ENCODE measurements at regions not wholly inside any gene's neighbourhood (a gene's known extent, or its start where the extent isn't known, plus 50 kb on each side); places are given as distances from the start of the nearest gene placed in this dataset.

- TF ChIP-seq, protein P1, sequence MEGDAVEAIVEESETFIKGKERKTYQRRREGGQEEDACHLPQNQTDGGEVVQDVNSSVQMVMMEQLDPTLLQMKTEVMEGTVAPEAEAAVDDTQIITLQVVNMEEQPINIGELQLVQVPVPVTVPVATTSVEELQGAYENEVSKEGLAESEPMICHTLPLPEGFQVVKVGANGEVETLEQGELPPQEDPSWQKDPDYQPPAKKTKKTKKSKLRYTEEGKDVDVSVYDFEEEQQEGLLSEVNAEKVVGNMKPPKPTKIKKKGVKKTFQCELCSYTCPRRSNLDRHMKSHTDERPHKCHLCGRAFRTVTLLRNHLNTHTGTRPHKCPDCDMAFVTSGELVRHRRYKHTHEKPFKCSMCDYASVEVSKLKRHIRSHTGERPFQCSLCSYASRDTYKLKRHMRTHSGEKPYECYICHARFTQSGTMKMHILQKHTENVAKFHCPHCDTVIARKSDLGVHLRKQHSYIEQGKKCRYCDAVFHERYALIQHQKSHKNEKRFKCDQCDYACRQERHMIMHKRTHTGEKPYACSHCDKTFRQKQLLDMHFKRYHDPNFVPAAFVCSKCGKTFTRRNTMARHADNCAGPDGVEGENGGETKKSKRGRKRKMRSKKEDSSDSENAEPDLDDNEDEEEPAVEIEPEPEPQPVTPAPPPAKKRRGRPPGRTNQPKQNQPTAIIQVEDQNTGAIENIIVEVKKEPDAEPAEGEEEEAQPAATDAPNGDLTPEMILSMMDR (IDR thresholded peaks at IDR 0.05; ENCODE audit: extremely low read depth in 1 of 2, insufficient read depth in 1 of 2, low read depth in 1 of 2, low read length in 2 of 2): no peak
- TF ChIP-seq POLR2A (IDR thresholded peaks at IDR 0.05; ENCODE audit: low read depth, low read length) (no peak), POLR2AphosphoS5 (IDR thresholded peaks at IDR 0.05; ENCODE audit: insufficient read depth, low read depth, low read length) (no peak), FOS (IDR thresholded peaks at IDR 0.05; ENCODE audit: borderline replicate concordance, insufficient read depth, low read length) (no peak)
Observed at GRCh38 chr5:2278825-2279456, 396.2 kb upstream of the IRX4 start.

Measured in endothelial cell of umbilical vein (primary cell).